K562 (cell line): ENCODE measurements at regions not wholly inside any gene's neighbourhood (a gene's known extent, or its start where the extent isn't known, plus 50 kb on each side); places are given as distances from the start of the nearest gene placed in this dataset.

ENCODE experiments used
- ATAC-seq: fragments of 200-7000 bp; cut with Tn5 transposase; 3 replicates; pipeline ENCODE4 v1.9.1; 2020; ENCODE audit warnings: moderate library complexity
- BruUV-seq: library from RNA; stranded (reverse); fragments of 400-500 nt; replicated peaks from 2 replicates; lab custom pipeline; 2021; lab: Mats Ljungman, UMichigan
- CTCF ChIA-PET: fragments of 300-600 bp; formaldehyde crosslinking; extraction: SDS; loops from one replicate; lab custom pipeline; 2021; ENCODE audit warnings: low intra/inter-chr PET ratio; lab: Yijun Ruan, JAX
- POLR2A ChIA-PET: fragments of 300-600, 350-650 bp; sonication (Branson Sonifier 250); formaldehyde crosslinking; extraction: SDS; loops from one replicate; lab custom pipeline; 2021; ENCODE audit warnings: antibody characterized with exemption, inconsistent platforms; lab: Yijun Ruan, JAX
- DNase-seq, 4 experiments: peaks; one replicate each; pipeline versions ENCODE4 v3.0.0 to v3.0.0-alpha.2; 2011 to 2018; ENCODE audit warnings: low spot score in 3 of 4, mixed read lengths in 3 of 4; ENCODE audit errors: extremely low read depth in 1 of 4
- FAIRE-seq: peaks from 2 replicates; lab custom pipeline; 2011; peaks lifted over from hg19 to GRCh38; lab: Jason Lieb, UNC
- H2AFZ ChIP-seq: 2 replicates; pipeline ENCODE4 v1.6.0; 2011; ENCODE audit warnings: low read depth, low read length, control low read depth, inconsistent platforms
- H3K27ac ChIP-seq: fragments of 200-600 bp; 3 replicates; pipeline ENCODE4 v1.8.0; 2011; ENCODE audit warnings: low read depth, mild to moderate bottlenecking, control low read depth, inconsistent platforms, low read length, moderate library complexity, mixed read lengths; ENCODE audit errors: extremely low read depth
- H3K27me3 ChIP-seq, 2 experiments: fragments of 300-600 bp in 1 of 2; 2 replicates in 1 of 2; 3 replicates in 1 of 2; pipeline versions ENCODE4 v1.6.0 to v1.8.0; 2011; ENCODE audit warnings: inconsistent platforms in 2 of 2, low read length in 2 of 2, mild to moderate bottlenecking in 1 of 2, mixed read lengths in 1 of 2, moderate library complexity in 1 of 2; ENCODE audit not compliant: control insufficient read depth in 2 of 2, insufficient read depth in 2 of 2
- H3K36me3 ChIP-seq: fragments of 300-600 bp; 3 replicates; pipeline ENCODE4 v1.8.0; 2011; ENCODE audit warnings: mild to moderate bottlenecking, low read length, inconsistent platforms; ENCODE audit not compliant: control insufficient read depth, insufficient read depth
- H3K4me1 ChIP-seq, 2 experiments: fragments of 200-600 bp in 1 of 2; replicated peaks in 1 of 2; 2 replicates in 1 of 2; 3 replicates in 1 of 2; pipeline versions ENCODE4 v1.5.1 to v1.8.0; 2011; ENCODE audit warnings: inconsistent platforms in 2 of 2, low read length in 2 of 2, mild to moderate bottlenecking in 1 of 2, mixed read lengths in 1 of 2, moderate library complexity in 1 of 2; ENCODE audit not compliant: control insufficient read depth in 2 of 2, insufficient read depth in 2 of 2
- H3K4me2 ChIP-seq: 2 replicates; pipeline ENCODE4 v1.6.1; 2011; ENCODE audit warnings: low read length, control low read depth, inconsistent platforms, mixed read lengths; ENCODE audit not compliant: insufficient read depth
- H3K4me3 ChIP-seq: fragments of 200-600 bp; sonication (generic), shearing (Covaris generic); 2 replicates; pipeline ENCODE4 v1.5.1; 2016; ENCODE audit warnings: control low read depth, inconsistent platforms
- H3K79me2 ChIP-seq: fragments of 200-600 bp; 3 replicates; pipeline ENCODE4 v1.8.0; 2011; ENCODE audit warnings: low read length, inconsistent platforms; ENCODE audit not compliant: control insufficient read depth, insufficient read depth
- H3K9ac ChIP-seq, 2 experiments: 2 replicates each; pipeline versions ENCODE4 v1.6.0 to v1.6.1; 2011; ENCODE audit warnings: low read depth in 2 of 2, low read length in 2 of 2, control low read depth in 1 of 2, inconsistent platforms in 1 of 2, mild to moderate bottlenecking in 1 of 2, mixed read lengths in 1 of 2; ENCODE audit not compliant: insufficient read depth in 1 of 2
- H3K9me1 ChIP-seq: one replicate; pipeline ENCODE4 v1.6.0; 2011; ENCODE audit warnings: inconsistent platforms, mild to moderate bottlenecking, low read length, moderate library complexity; ENCODE audit not compliant: control insufficient read depth, insufficient read depth
- H3K9me3 ChIP-seq: replicated peaks from 2 replicates; pipeline ENCODE4 v1.5.1; 2011; ENCODE audit warnings: low read depth, low read length, inconsistent platforms; ENCODE audit not compliant: control insufficient read depth, insufficient read depth
- H4K20me1 ChIP-seq: replicated peaks from 2 replicates; pipeline ENCODE4 v1.6.1; 2011; ENCODE audit warnings: low read length, inconsistent platforms, mixed read lengths; ENCODE audit not compliant: control insufficient read depth, insufficient read depth
- DPF2 ChIP-seq: fragments of 450-650 bp; IDR thresholded peaks from 2 replicates; pipeline ENCODE4 v1.6.1; 2016
- GABPA ChIP-seq: fragments of 200-800 bp; sonication (Bioruptor generic); conservative IDR thresholded peaks from 2 replicates; pipeline ENCODE4 v1.6.1; 2016; ENCODE audit warnings: low read depth, missing genetic modification characterization, missing compliant biosample characterization
- PHB ChIP-seq: fragments of 250-450 bp; sonication (Bioruptor Pico); IDR thresholded peaks from 2 replicates; pipeline ENCODE4 v1.5.0; 2021
- ZNF395 ChIP-seq: fragments of 200-800 bp; sonication (Bioruptor generic); IDR thresholded peaks from 2 replicates; pipeline ENCODE4 v1.6.1; 2017; ENCODE audit warnings: missing genetic modification characterization, missing compliant biosample characterization
- ZNF407 ChIP-seq: fragments of 450-650 bp; IDR thresholded peaks from 2 replicates; pipeline ENCODE4 v1.6.1; 2016; ENCODE audit warnings: low read depth
- ZNF583 ChIP-seq: fragments of 250-450 bp; sonication (Bioruptor Pico); IDR thresholded peaks from 2 replicates; pipeline ENCODE4 v1.4.0; 2020
- ZNF696 ChIP-seq: fragments of 250-450 bp; sonication (Bioruptor Pico); conservative IDR thresholded peaks from 2 replicates; pipeline ENCODE4 v1.4.0; 2020; ENCODE audit warnings: mild to moderate bottlenecking, moderate library complexity
- WGBS: fragments of 100-300 bp; shearing (Covaris generic); methylation state at CpG from one replicate; pipeline ENCODE4 v1.1.6; 2016; ENCODE audit warnings: low coverage, mixed read lengths; ENCODE audit not compliant: insufficient coverage; ENCODE audit errors: missing lambda C conversion rate; 5-methylcytosine and 5-hydroxymethylcytosine counted together
- in situ Hi-C: fragments of 300-500 bp; cut with MboI; formaldehyde crosslinking; loops from 4 replicates; pipeline ENCODE4 v1.15.0; 2018; ENCODE audit warnings: inconsistent platforms, mixed read lengths
- intact Hi-C: fragments of 100-400 bp; cut with micrococcal nuclease; formaldehyde crosslinking; loops from 2 replicates; pipeline ENCODE4 v1.14.2; 2022

- TF ChIP-seq ZNF395: no peak
- TF ChIP-seq, all 486 proteins: peak for 5
Measured at GRCh38 chr7:79874797-79875196, 259.8 kb upstream of the GNAI1 start (continued).

GRCh38 chr7:79872176-79872575 lies 262.5 kb upstream of the GNAI1 start:
- Histone ChIP-seq H3K4me1 (no peaks in the 10 kb centered on the region), H3K36me3 (no peaks in the 10 kb centered on the region), H3K27ac (no peak overlapping the region), H4K20me1 (no peaks in the 10 kb centered on the region), H3K4me2 (no peak overlapping the region), H2AFZ (no peak overlapping the region), H3K27me3 (no peaks in the 10 kb centered on the region), H3K9ac (no peak overlapping the region), H3K79me2 (no peaks in the 10 kb centered on the region), H3K9me3 (peaks cover 4% of the 10 kb centered on the region; the same call in 1 of the 2 replicates), H3K4me3 (no peak overlapping the region), H3K9me1 (no peaks in the 10 kb centered on the region)
- WGBS: 0% methylated on average over 2 of the region's 2 CpGs
- in situ Hi-C loops: no loop called here
- ChIA-PET CTCF (no interaction called here), POLR2A (no interaction called here)
- TF ChIP-seq ZNF407 (no peak), DPF2 (no peak), GABPA (tag) (no peak), ZNF696 (no peak), PHB (CRISPR knock-in tag) (no peak), ZNF583 (no peak)
- intact Hi-C loops: no loop called here
- DNase-seq: no peak
- no peak for ATAC-seq
- BruUV-seq: no TSS peak
- no peak for FAIRE-seq
